Suprapubic skin (tissue), 4 donors: ENCODE measurements at regions not wholly inside any gene's neighbourhood (a gene's known extent, or its start where the extent isn't known, plus 50 kb on each side); places are given as distances from the start of the nearest gene placed in this dataset.

Source experiments
- CTCF ChIP-seq, 2 donors: fragments of 200-600 bp in 1 of 2; fragments of 450-650 bp in 1 of 2; sonication (generic) in 1 of 2; IDR thresholded peaks; one replicate each; pipeline ENCODE4 v1.5.1; 2016 to 2019; ENCODE audit warnings: antibody characterized with exemption in 2 of 2, mild to moderate bottlenecking in 1 of 2, moderate library complexity in 1 of 2
- POLR2A ChIP-seq, 2 donors: fragments of 450-650 bp; IDR thresholded peaks; one replicate each; pipeline ENCODE4 v1.6.1; 2017; ENCODE audit warnings: antibody characterized with exemption in 2 of 2, mild to moderate bottlenecking in 2 of 2, moderate library complexity in 2 of 2
- POLR2AphosphoS5 ChIP-seq, 3 donors: sonication (generic); formaldehyde crosslinking; IDR thresholded peaks; one replicate each; pipeline ENCODE4 v1.6.1; 2017; ENCODE audit warnings: antibody characterized with exemption in 3 of 3

- TF ChIP-seq POLR2AphosphoS5 (IDR thresholded peaks at IDR 0.05) (no peak), POLR2A (IDR thresholded peaks at IDR 0.05) (no peak), CTCF (IDR thresholded peaks at IDR 0.05) (no peak)
Measured at GRCh38 chr1:72649991-72650390, 367.7 kb upstream of the NEGR1 start.
